Right lobe of liver (tissue), 6 donors: ENCODE measurements at regions not wholly inside any gene's neighbourhood (a gene's known extent, or its start where the extent isn't known, plus 50 kb on each side); places are given as distances from the start of the nearest gene placed in this dataset.

ENCODE experiments used
- ATAC-seq, 4 donors: fragments of 200-7000 bp; cut with Tn5 transposase; one replicate each; pipeline ENCODE4 v1.9.1; 2020; ENCODE audit warnings: mild to moderate bottlenecking in 4 of 4, moderate library complexity in 4 of 4
- DNase-seq, 3 donors: peaks; one replicate each; pipeline ENCODE4 v3.0.0-alpha.2; 2020
- H3K27ac ChIP-seq, 3 donors: fragments of 200-600 bp; one replicate each; pipeline ENCODE4 v1.8.0; 2022
- H3K27me3 ChIP-seq, 2 donors: fragments of 200-600 bp; one replicate each; pipeline ENCODE4 v1.8.0; 2022
- H3K36me3 ChIP-seq, 4 donors: fragments of 200-600 bp; sonication (generic) in 1 of 4; one replicate each; pipeline versions ENCODE4 v1.5.1 to v1.8.0; 2017 to 2022; ENCODE audit warnings: control low read depth in 1 of 4
- H3K4me1 ChIP-seq, 4 donors: fragments of 200-600 bp; sonication (generic) in 1 of 4; one replicate each; pipeline versions ENCODE4 v1.5.1 to v1.8.0; 2017 to 2022; ENCODE audit warnings: control low read depth in 1 of 4
- H3K4me3 ChIP-seq, 3 donors: fragments of 200-600 bp; one replicate each; pipeline ENCODE4 v1.8.0; 2022
- H3K9me3 ChIP-seq, 4 donors: fragments of 200-600 bp; sonication (generic) in 1 of 4; one replicate each; pipeline versions ENCODE4 v1.5.1 to v1.8.0; 2017 to 2022; ENCODE audit warnings: control low read depth in 1 of 4
- CTCF ChIP-seq, 4 donors: fragments of 200-600 bp in 3 of 4; fragments of 450-650 bp in 1 of 4; IDR thresholded peaks; one replicate each; pipeline versions ENCODE4 v1.5.1 to v1.8.0; 2016 to 2022; ENCODE audit warnings: antibody characterized with exemption in 4 of 4, mild to moderate bottlenecking in 2 of 4
- POLR2A ChIP-seq: fragments of 450-650 bp; IDR thresholded peaks from one replicate; pipeline ENCODE4 v1.6.1; 2017; ENCODE audit warnings: antibody characterized with exemption, mild to moderate bottlenecking
- WGBS: methylation state at CpG from one replicate; pipeline ENCODE4 v1.1.6; 2018; ENCODE audit warnings: low coverage, low lambda C conversion rate; ENCODE audit not compliant: insufficient coverage; ENCODE audit errors: missing lambda C conversion rate; 5-methylcytosine and 5-hydroxymethylcytosine counted together
- intact Hi-C, 2 donors: fragments of 100-400 bp; cut with DNase I; formaldehyde crosslinking; loops; one replicate each; pipeline versions ENCODE4 v1.11.2 to v1.14.1; 2022
- donor health status: DM: no; HTN: yes; CAD: no.
- donor health status: DM: no; HTN: no; CAD: no.
- donor health status: DM: no; HTN: no; CAD: no.
- donor health status: DM: no; HTN: yes; CAD: no.
- donor health status: DM: no; HTN: yes; CAD: no.

GRCh38 chr6:44514576-44515193 is 127.2 kb downstream of the CDC5L start:
- no peaks in the 10 kb centered on the region for H3K27me3 ChIP-seq
- H3K36me3 ChIP-seq = no peaks in the 10 kb centered on the region
- DNase-seq = no peak
- TF ChIP-seq CTCF (IDR thresholded peaks at IDR 0.05) (no peak), POLR2A (no peak)
- H3K4me3 ChIP-seq = no peak overlapping the region
- no peaks in the 10 kb centered on the region for H3K9me3 ChIP-seq
- intact Hi-C loops = no loop called here
- H3K4me1 ChIP-seq = no peaks in the 10 kb centered on the region
- WGBS = 80% methylated on average over 3 of the region's 3 CpGs
- H3K27ac ChIP-seq = no peak overlapping the region
- no peak for ATAC-seq

- Histone ChIP-seq H3K36me3 (no peaks in the 10 kb centered on the region), H3K9me3 (no peaks in the 10 kb centered on the region), H3K27me3 (no peaks in the 10 kb centered on the region), H3K27ac (no peak overlapping the region), H3K4me1 (no peaks in the 10 kb centered on the region), H3K4me3 (no peak overlapping the region)
- ATAC-seq (no peak), DNase-seq (no peak)
- TF ChIP-seq CTCF (IDR thresholded peaks at IDR 0.05) (no peak), POLR2A (no peak)
- intact Hi-C loops = no loop called here
- 92% methylated on average over 2 of the region's 4 CpGs for WGBS
Observed at GRCh38 chr6:44522871-44523270, 135.4 kb downstream of the CDC5L start.

GRCh38 chr6:44524476-44525227 is 137.1 kb downstream of the CDC5L start:
- Histone ChIP-seq H3K27me3 (no peaks in the 10 kb centered on the region), H3K4me1 (no peaks in the 10 kb centered on the region), H3K4me3 (no peak overlapping the region), H3K36me3 (no peaks in the 10 kb centered on the region), H3K27ac (no peak overlapping the region), H3K9me3 (no peaks in the 10 kb centered on the region)
- ATAC-seq (no peak), DNase-seq (no peak)
- 82% methylated on average over 4 of the region's 6 CpGs for WGBS
- intact Hi-C loops = no loop called here
- TF ChIP-seq CTCF (IDR thresholded peaks at IDR 0.05) (no peak), POLR2A (no peak)

- Histone ChIP-seq H3K4me1 (no peaks in the 10 kb centered on the region), H3K36me3 (no peaks in the 10 kb centered on the region), H3K4me3 (no peak overlapping the region), H3K27me3 (no peaks in the 10 kb centered on the region), H3K27ac (no peak overlapping the region), H3K9me3 (no peaks in the 10 kb centered on the region)
- intact Hi-C loops = no loop called here
- DNase-seq = no peak
- ATAC-seq = no peak
- WGBS = 88% methylated on average over 8 of the region's 9 CpGs
- TF ChIP-seq POLR2A = no peak
- no peak for TF ChIP-seq CTCF (IDR thresholded peaks at IDR 0.05)
Observed at GRCh38 chr6:44525761-44526351, 138.3 kb downstream of the CDC5L start.
